DOHH2 (cell line): ENCODE measurements at regions not wholly inside any gene's neighbourhood (a gene's known extent, or its start where the extent isn't known, plus 50 kb on each side); places are given as distances from the start of the nearest gene placed in this dataset.

Experiments
- H3F3A ChIP-seq: fragments of 200-600 bp; sonication (generic), shearing (Covaris generic); 2 replicates; pipeline ENCODE4 v1.6.0; 2016; ENCODE audit warnings: antibody characterized with exemption, mild to moderate bottlenecking; ENCODE audit not compliant: control insufficient read depth, insufficient read depth
- H3K27ac ChIP-seq: fragments of 200-600 bp; sonication (generic); 2 replicates; pipeline ENCODE4 v1.5.1; 2014; ENCODE audit warnings: low read depth, mild to moderate bottlenecking, low read length, moderate library complexity
- H3K27me3 ChIP-seq: fragments of 200-600 bp; sonication (generic); 2 replicates; pipeline ENCODE4 v1.6.1; 2014; ENCODE audit warnings: mild to moderate bottlenecking, low read length, mixed read lengths; ENCODE audit not compliant: control insufficient read depth
- H3K36me3 ChIP-seq: fragments of 200-600 bp; sonication (generic); 2 replicates; pipeline ENCODE4 v1.6.1; 2014; ENCODE audit warnings: mild to moderate bottlenecking, low read length, moderate library complexity, mixed read lengths; ENCODE audit not compliant: control insufficient read depth
- H3K4me1 ChIP-seq: fragments of 200-600 bp; sonication (generic); 2 replicates; pipeline ENCODE4 v1.6.1; 2014; ENCODE audit warnings: mild to moderate bottlenecking, low read length, mixed read lengths; ENCODE audit not compliant: control insufficient read depth
- H3K4me2 ChIP-seq: fragments of 200-600 bp; sonication (generic); 2 replicates; pipeline ENCODE4 v1.6.0; 2014; ENCODE audit warnings: mild to moderate bottlenecking, low read length, moderate library complexity
- H3K4me3 ChIP-seq: fragments of 200-600 bp; sonication (generic); 2 replicates; pipeline ENCODE4 v1.5.1; 2014; ENCODE audit warnings: mild to moderate bottlenecking, low read length, mixed read lengths
- H3K79me2 ChIP-seq: fragments of 200-600 bp; sonication (generic); 2 replicates; pipeline ENCODE4 v1.6.1; 2014; ENCODE audit warnings: mild to moderate bottlenecking, low read length, mixed read lengths; ENCODE audit not compliant: control insufficient read depth
- H3K9me2 ChIP-seq: fragments of 200-600 bp; sonication (generic); replicated peaks from 2 replicates; pipeline ENCODE4 v1.6.1; 2014; ENCODE audit warnings: mild to moderate bottlenecking, low read length, mixed read lengths; ENCODE audit not compliant: control insufficient read depth
- H3K9me3 ChIP-seq: fragments of 200-600 bp; sonication (generic); 2 replicates; pipeline ENCODE4 v1.6.1; 2014; ENCODE audit warnings: antibody characterized with exemption, low read length, mixed read lengths; ENCODE audit not compliant: control insufficient read depth, insufficient read depth
- H4K20me1 ChIP-seq: fragments of 200-600 bp; sonication (generic); 2 replicates; pipeline ENCODE4 v1.6.0; 2014; ENCODE audit warnings: low read depth, mild to moderate bottlenecking, antibody characterized with exemption, low read length, moderate library complexity; ENCODE audit not compliant: control insufficient read depth, insufficient read depth
- EZH2phosphoT487 ChIP-seq: fragments of 200-600 bp; sonication (generic); IDR thresholded peaks from 2 replicates; pipeline ENCODE4 v1.6.1; 2017; ENCODE audit warnings: borderline replicate concordance, mild to moderate bottlenecking, antibody characterized with exemption, low read length, moderate library complexity, mixed read lengths
- TF ChIP-seq, protein P1 (sequence below): fragments of 200-600 bp; sonication (generic); IDR thresholded peaks from one replicate; pipeline ENCODE4 v1.5.1; 2014; ENCODE audit warnings: antibody characterized with exemption, mild to moderate bottlenecking, low read depth, low read length; ENCODE audit not compliant: poor library complexity, severe bottlenecking

DNA sequence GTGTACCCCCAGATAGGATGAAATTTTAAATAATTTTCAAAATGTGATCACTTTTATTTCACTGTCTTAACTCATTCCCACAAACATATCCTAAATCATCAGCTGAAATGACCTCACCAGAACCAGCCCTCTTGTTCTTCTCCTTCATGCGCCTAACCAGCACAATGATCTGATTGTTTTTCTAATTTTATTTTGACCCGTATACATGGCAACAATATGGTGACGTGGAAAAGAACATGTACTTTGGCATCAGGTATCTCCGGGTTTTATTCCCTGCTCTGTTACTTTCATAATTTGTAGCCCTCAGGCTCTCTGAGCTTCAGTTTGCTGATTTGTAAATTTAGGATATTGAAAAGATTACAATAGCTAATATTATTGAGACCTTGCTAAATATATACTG, 562.4 kb upstream of the ZFP42 start:
- Histone ChIP-seq H3F3A (no peaks in the 10 kb centered on the region), H3K27ac (no peak overlapping the region), H3K27me3 (no peaks in the 10 kb centered on the region), H3K4me2 (no peak overlapping the region), H3K4me3 (no peak overlapping the region), H3K9me2 (no peaks in the 10 kb centered on the region), H3K79me2 (no peaks in the 10 kb centered on the region), H3K4me1 (no peaks in the 10 kb centered on the region), H3K36me3 (no peaks in the 10 kb centered on the region), H3K9me3 (peaks cover 5% of the 10 kb centered on the region; the same call in 1 of the 2 replicates), H4K20me1 (no peaks in the 10 kb centered on the region)
- TF ChIP-seq, protein P1, sequence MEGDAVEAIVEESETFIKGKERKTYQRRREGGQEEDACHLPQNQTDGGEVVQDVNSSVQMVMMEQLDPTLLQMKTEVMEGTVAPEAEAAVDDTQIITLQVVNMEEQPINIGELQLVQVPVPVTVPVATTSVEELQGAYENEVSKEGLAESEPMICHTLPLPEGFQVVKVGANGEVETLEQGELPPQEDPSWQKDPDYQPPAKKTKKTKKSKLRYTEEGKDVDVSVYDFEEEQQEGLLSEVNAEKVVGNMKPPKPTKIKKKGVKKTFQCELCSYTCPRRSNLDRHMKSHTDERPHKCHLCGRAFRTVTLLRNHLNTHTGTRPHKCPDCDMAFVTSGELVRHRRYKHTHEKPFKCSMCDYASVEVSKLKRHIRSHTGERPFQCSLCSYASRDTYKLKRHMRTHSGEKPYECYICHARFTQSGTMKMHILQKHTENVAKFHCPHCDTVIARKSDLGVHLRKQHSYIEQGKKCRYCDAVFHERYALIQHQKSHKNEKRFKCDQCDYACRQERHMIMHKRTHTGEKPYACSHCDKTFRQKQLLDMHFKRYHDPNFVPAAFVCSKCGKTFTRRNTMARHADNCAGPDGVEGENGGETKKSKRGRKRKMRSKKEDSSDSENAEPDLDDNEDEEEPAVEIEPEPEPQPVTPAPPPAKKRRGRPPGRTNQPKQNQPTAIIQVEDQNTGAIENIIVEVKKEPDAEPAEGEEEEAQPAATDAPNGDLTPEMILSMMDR: no peak
- TF ChIP-seq EZH2phosphoT487: no peak

DNA sequence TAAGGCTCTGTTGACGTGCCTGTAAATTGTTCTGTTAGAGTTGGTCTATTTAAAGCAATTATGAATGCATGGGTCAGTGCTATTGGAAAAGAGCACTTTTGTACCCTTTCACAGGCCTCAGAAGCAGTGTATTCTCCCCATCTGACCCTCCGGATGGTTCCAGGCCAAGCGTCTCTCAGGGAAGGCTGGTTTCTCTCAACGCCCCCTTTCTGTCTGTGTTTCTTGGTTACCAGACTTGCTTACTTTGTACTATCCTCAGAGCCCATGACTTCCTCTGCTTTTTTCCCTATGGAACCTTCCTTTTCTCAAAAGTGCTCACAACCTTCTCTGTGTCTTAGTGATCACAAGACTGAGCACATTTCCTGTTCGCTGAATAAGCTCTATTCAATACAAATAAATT, 559.3 kb upstream of the ZFP42 start:
- Histone ChIP-seq H3K9me3 (peaks cover 5% of the 10 kb centered on the region; the same call in 1 of the 2 replicates), H3K4me3 (no peak overlapping the region), H3K36me3 (no peaks in the 10 kb centered on the region), H3K27ac (no peak overlapping the region), H3F3A (no peaks in the 10 kb centered on the region), H3K27me3 (no peaks in the 10 kb centered on the region), H3K4me2 (no peak overlapping the region), H4K20me1 (no peaks in the 10 kb centered on the region), H3K79me2 (no peaks in the 10 kb centered on the region), H3K4me1 (no peaks in the 10 kb centered on the region), H3K9me2 (no peaks in the 10 kb centered on the region)
- TF ChIP-seq EZH2phosphoT487: no peak
- TF ChIP-seq, protein P1: no peak

DNA sequence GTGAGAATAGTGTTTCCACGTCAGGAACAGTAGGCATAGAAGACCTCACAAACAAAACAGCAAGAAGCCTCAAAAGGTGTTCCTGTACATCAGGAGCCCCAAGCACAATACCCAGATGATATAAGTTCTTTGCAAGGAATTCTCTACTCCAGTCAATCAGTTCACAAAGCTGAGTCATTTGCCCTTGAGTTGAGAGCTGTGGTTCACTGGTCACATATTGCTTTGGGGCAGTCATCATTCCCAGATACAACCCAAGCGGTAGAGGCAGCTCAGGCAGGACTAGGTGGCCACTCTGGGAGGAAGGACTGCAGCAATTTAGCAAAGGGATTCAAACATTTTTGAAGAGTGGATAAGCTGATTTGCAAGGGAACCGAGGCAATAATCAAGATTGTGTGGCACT, 551.5 kb upstream of the ZFP42 start:
- Histone ChIP-seq H3K79me2 (no peaks in the 10 kb centered on the region), H3K9me3 (peaks cover 4% of the 10 kb centered on the region; the same call in 1 of the 2 replicates), H3F3A (no peaks in the 10 kb centered on the region), H3K36me3 (no peaks in the 10 kb centered on the region), H3K4me2 (no peak overlapping the region), H3K27ac (no peak overlapping the region), H3K4me3 (no peak overlapping the region), H3K4me1 (no peaks in the 10 kb centered on the region), H3K9me2 (no peaks in the 10 kb centered on the region), H4K20me1 (no peaks in the 10 kb centered on the region), H3K27me3 (no peaks in the 10 kb centered on the region)
- TF ChIP-seq, protein P1: no peak
- TF ChIP-seq EZH2phosphoT487: no peak

DNA sequence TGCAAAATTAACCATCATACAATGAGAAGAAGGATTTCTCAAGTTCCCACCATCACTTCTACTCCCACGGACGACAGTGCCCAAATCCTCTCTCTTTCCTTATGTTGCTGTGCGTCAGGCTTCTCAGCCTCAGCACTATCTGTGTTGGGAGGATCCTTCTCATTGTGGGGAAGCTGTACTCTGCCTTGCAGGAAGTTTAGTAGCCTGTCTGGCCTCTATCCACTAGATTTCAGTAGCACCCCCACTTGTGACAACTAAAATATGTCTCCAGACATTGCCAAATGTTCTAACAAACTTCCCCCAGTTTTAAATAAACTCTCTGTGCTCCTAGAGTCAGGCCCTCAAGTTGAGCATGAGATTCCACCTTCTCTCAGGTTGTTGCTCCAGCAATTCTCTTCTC, 545.9 kb upstream of the ZFP42 start:
- no peaks in the 10 kb centered on the region for H3K9me3 ChIP-seq
- TF ChIP-seq, protein P1: no peak
- TF ChIP-seq EZH2phosphoT487: no peak

More for the DNA sequence above, 545.9 kb upstream of the ZFP42 start:
- Histone ChIP-seq H3F3A (no peaks in the 10 kb centered on the region), H3K9me2 (no peaks in the 10 kb centered on the region), H3K27ac (no peak overlapping the region), H3K27me3 (no peaks in the 10 kb centered on the region), H4K20me1 (no peaks in the 10 kb centered on the region), H3K4me3 (no peak overlapping the region), H3K4me1 (no peaks in the 10 kb centered on the region), H3K79me2 (no peaks in the 10 kb centered on the region), H3K36me3 (no peaks in the 10 kb centered on the region), H3K4me2 (no peak overlapping the region)
